Stimulated activated CD8-positive, alpha-beta memory T cell treated with anti-CD3 and anti-CD28 coated beads, Interleukin-7, amount 100 ng/mL, for 1 hour (primary cell): ENCODE measurements at regions not wholly inside any gene's neighbourhood (a gene's known extent, or its start where the extent isn't known, plus 50 kb on each side); places are given as distances from the start of the nearest gene placed in this dataset.
"Not testable (repeated sequence)": the region's sequence is repeated elsewhere in the genome, so short reads cannot be mapped to it uniquely, and the experiment has no call there.

Experiments used
- DNase-seq, 2 donors: peaks; one replicate each; pipeline ENCODE4 v3.0.0-alpha.2; 2020; ENCODE audit warnings: low read depth in 2 of 2

- no peak for DNase-seq
These were observed 59.6 kb upstream of the MAN2A1 start for GRCh38 chr5:109630093-109630492.

GRCh38 chr5:109628591-109628990, 61.1 kb upstream of the MAN2A1 start:
- DNase-seq = no peak

GRCh38 chr5:109621266-109621665, 68.5 kb upstream of the MAN2A1 start:
- not testable (repeated sequence) for DNase-seq

- DNase-seq = no peak
These were observed 69.1 kb upstream of the MAN2A1 start for GRCh38 chr5:109620651-109621050.

GRCh38 chr5:109619606-109620005, 70.1 kb upstream of the MAN2A1 start:
- DNase-seq = no peak

GRCh38 chr5:109619021-109619460, 70.7 kb upstream of the MAN2A1 start:
- no peak for DNase-seq

- DNase-seq = no peak
These were observed 74.7 kb upstream of the MAN2A1 start for GRCh38 chr5:109614981-109615380.

- no peak for DNase-seq
These were observed 75.4 kb upstream of the MAN2A1 start for GRCh38 chr5:109614301-109614700.

- no peak for DNase-seq
These were observed 77.3 kb upstream of the MAN2A1 start for GRCh38 chr5:109612278-109612905.

- no peak for DNase-seq
These were observed 78.2 kb upstream of the MAN2A1 start for GRCh38 chr5:109611505-109611904.

GRCh38 chr5:109611061-109611460, 78.7 kb upstream of the MAN2A1 start:
- no peak for DNase-seq

GRCh38 chr5:109610581-109610980, 79.1 kb upstream of the MAN2A1 start:
- no peak for DNase-seq

GRCh38 chr5:109605207-109605730, 84.5 kb upstream of the MAN2A1 start:
- DNase-seq = no peak

- no peak for DNase-seq
These were observed 85.0 kb upstream of the MAN2A1 start for GRCh38 chr5:109604758-109605157.

- DNase-seq = no peak
These were observed 88.0 kb upstream of the MAN2A1 start for GRCh38 chr5:109601736-109602135.

GRCh38 chr5:109597893-109598292, 91.8 kb upstream of the MAN2A1 start:
- DNase-seq = no peak

GRCh38 chr5:109594217-109594616, 95.5 kb upstream of the MAN2A1 start:
- DNase-seq = no peak

- no peak for DNase-seq
These were observed 98.9 kb upstream of the MAN2A1 start for GRCh38 chr5:109590799-109591198.

GRCh38 chr5:109589986-109590385, 99.7 kb upstream of the MAN2A1 start:
- DNase-seq = no peak

GRCh38 chr5:109589239-109589638, 100.5 kb upstream of the MAN2A1 start:
- DNase-seq = no peak

GRCh38 chr5:109588281-109589035, 101.3 kb upstream of the MAN2A1 start:
- DNase-seq = no peak

GRCh38 chr5:109584986-109585599, 104.6 kb upstream of the MAN2A1 start:
- DNase-seq = no peak

- no peak for DNase-seq
These were observed 109.5 kb upstream of the MAN2A1 start for GRCh38 chr5:109580225-109580624.
